GM23338 (cell line): ENCODE measurements at regions not wholly inside any gene's neighbourhood (a gene's known extent, or its start where the extent isn't known, plus 50 kb on each side); places are given as distances from the start of the nearest gene placed in this dataset.

Experiments used
- ATAC-seq: fragments of 200-7000 bp; cut with Tn5 transposase; 3 replicates; pipeline ENCODE4 v1.9.1; 2020
- DNase-seq: peaks from one replicate; pipeline ENCODE4 v3.0.0-alpha.2; 2015; ENCODE audit warnings: low spot score
- H2AFZ ChIP-seq: fragments of 200-600 bp; sonication (generic); 2 replicates; pipeline ENCODE4 v1.8.0; 2016; ENCODE audit warnings: antibody characterized with exemption, mild to moderate bottlenecking, moderate library complexity
- H3F3A ChIP-seq: fragments of 200-600 bp; sonication (generic); replicated peaks from 2 replicates; pipeline ENCODE4 v1.8.0; 2017; ENCODE audit warnings: antibody characterized with exemption, mixed run types, low read depth
- H3K27ac ChIP-seq: fragments of 200-600 bp; sonication (generic); 2 replicates; pipeline ENCODE4 v1.6.1; 2016; ENCODE audit warnings: low read depth
- H3K27me3 ChIP-seq: fragments of 200-600 bp; sonication (generic); 2 replicates; pipeline ENCODE4 v1.8.0; 2016; ENCODE audit warnings: mild to moderate bottlenecking, mixed run types, moderate library complexity; ENCODE audit not compliant: insufficient read depth
- H3K36me3 ChIP-seq: fragments of 200-600 bp; sonication (generic); 2 replicates; pipeline ENCODE4 v1.8.0; 2016; ENCODE audit warnings: mild to moderate bottlenecking; ENCODE audit not compliant: insufficient read depth
- H3K4me1 ChIP-seq: fragments of 200-600 bp; sonication (generic); 2 replicates; pipeline ENCODE4 v1.8.0; 2016; ENCODE audit warnings: mild to moderate bottlenecking, moderate library complexity; ENCODE audit not compliant: insufficient read depth
- H3K4me2 ChIP-seq: fragments of 200-600 bp; sonication (generic); 2 replicates; pipeline ENCODE4 v1.7.1; 2017; ENCODE audit warnings: mixed run types
- H3K4me3 ChIP-seq: fragments of 200-600 bp; sonication (generic); 2 replicates; pipeline ENCODE4 v1.6.1; 2016; ENCODE audit warnings: mixed run types
- H3K79me2 ChIP-seq: fragments of 200-600 bp; sonication (generic); replicated peaks from 2 replicates; pipeline ENCODE4 v1.8.0; 2017; ENCODE audit warnings: mild to moderate bottlenecking; ENCODE audit not compliant: insufficient read depth
- H3K9me2 ChIP-seq: fragments of 200-600 bp; sonication (generic); 2 replicates; pipeline ENCODE4 v1.8.0; 2017; ENCODE audit not compliant: insufficient read depth
- H4K20me1 ChIP-seq: fragments of 200-600 bp; sonication (generic); replicated peaks from 2 replicates; pipeline ENCODE4 v1.8.0; 2017; ENCODE audit warnings: mild to moderate bottlenecking; ENCODE audit not compliant: insufficient read depth
- H3K27ac Mint-ChIP-seq: 2 replicates; pipeline ENCODE4 v1.8.0; 2020; ENCODE audit warnings: inconsistent platforms, mild to moderate bottlenecking, moderate library complexity, mixed read lengths
- H3K27me3 Mint-ChIP-seq: 3 replicates; pipeline ENCODE4 v1.8.0; 2022; ENCODE audit warnings: low read depth, mild to moderate bottlenecking, moderate library complexity, mixed read lengths, inconsistent platforms; ENCODE audit not compliant: insufficient read depth, poor library complexity
- H3K36me3 Mint-ChIP-seq: 3 replicates; pipeline ENCODE4 v1.8.0; 2021; ENCODE audit warnings: low read depth, mild to moderate bottlenecking, inconsistent platforms, moderate library complexity, mixed read lengths
- H3K4me1 Mint-ChIP-seq: 3 replicates; pipeline ENCODE4 v1.8.0; 2020; ENCODE audit warnings: mild to moderate bottlenecking, inconsistent platforms, mixed read lengths
- H3K4me3 Mint-ChIP-seq: 3 replicates; pipeline ENCODE4 v1.8.0; 2021; ENCODE audit warnings: moderate library complexity, mild to moderate bottlenecking, inconsistent platforms, mixed read lengths
- H3K9me3 Mint-ChIP-seq: 3 replicates; pipeline ENCODE4 v1.8.0; 2020; ENCODE audit warnings: moderate library complexity, mild to moderate bottlenecking, inconsistent platforms, mixed read lengths
- EZH2phosphoT487 ChIP-seq: fragments of 200-600 bp; sonication (generic); IDR thresholded peaks from one replicate; pipeline ENCODE4 v1.8.1; 2018; ENCODE audit warnings: antibody characterized with exemption; ENCODE audit not compliant: unreplicated experiment
- POLR2AphosphoS5 ChIP-seq: IDR thresholded peaks from 2 replicates; pipeline ENCODE4 v1.6.1; 2016; ENCODE audit warnings: antibody characterized with exemption, low read depth
- STAT1 ChIP-seq: IDR thresholded peaks from one replicate; pipeline ENCODE4 v1.6.1; 2016; ENCODE audit warnings: antibody characterized with exemption; ENCODE audit not compliant: unreplicated experiment
- TF ChIP-seq, protein P1 (sequence below): IDR thresholded peaks from 2 replicates; pipeline ENCODE4 v1.6.1; 2016; ENCODE audit warnings: antibody characterized with exemption
- TF ChIP-seq, protein P2 (sequence below): fragments of 250-450 bp; sonication (Bioruptor Pico); IDR thresholded peaks from 2 replicates; pipeline ENCODE4 v1.5.0; 2020; ENCODE audit warnings: mild to moderate bottlenecking, moderate library complexity

DNA sequence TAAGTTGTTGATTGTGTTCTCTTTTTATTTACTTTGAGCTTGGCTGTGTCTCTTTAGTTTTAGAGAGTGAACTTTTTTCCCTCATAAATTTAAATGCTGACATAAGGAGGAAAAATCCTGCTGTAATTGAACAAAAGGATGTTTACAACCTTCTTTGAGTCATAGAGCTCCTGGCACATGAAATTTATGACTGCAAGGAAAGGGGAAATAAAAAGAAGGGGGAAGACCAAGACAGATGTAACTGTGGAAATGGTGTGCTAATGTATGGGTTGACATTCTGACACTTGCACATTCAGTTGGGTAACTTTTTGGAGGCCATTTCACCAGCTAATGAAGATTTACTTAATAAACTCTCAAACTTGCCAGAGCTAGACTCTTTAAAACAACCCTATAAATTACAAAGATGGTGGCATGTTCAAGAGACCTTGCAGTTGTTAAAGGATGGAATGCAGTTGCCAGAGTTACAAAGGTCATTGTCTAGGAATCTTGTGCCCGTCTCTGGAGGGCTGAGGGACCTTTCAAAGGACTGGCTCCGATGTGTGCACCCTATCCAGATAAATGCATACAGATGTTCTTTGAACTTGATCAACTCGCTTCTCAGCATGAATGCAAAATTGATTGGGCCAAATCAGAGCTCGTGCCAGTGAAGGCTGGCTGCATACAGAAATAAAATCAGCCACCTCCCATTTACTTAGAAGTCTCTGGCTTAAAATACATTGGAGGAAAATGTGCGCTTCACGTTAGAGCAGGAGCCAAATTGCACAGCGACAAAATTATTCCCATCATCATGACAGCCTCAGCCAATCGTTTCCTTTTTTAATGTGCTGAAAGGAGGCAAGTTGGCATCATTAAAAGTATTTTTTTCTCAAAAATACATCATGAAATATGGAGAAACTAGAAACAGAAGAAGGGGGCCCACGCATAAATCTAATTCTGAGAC lies 289.0 kb upstream of the XYLT1 start:
- ATAC-seq (no peak), DNase-seq (no peak)
- no peaks in the 10 kb centered on the region for H3K27me3 ChIP-seq
- Mint-ChIP-seq H3K4me1 (peaks cover 27% of the 10 kb centered on the region), H3K36me3 (peaks cover 7% of the 10 kb centered on the region; the same call in 1 of the 3 replicates), H3K27ac (no peak overlapping the region), H3K4me3 (no peak overlapping the region), H3K27me3 (peaks cover 2% of the 10 kb centered on the region), H3K9me3 (no peaks in the 10 kb centered on the region)
- no peak overlapping the region for H3K4me3 ChIP-seq
- no peaks in the 10 kb centered on the region for H3K9me2 ChIP-seq
- TF ChIP-seq EZH2phosphoT487 = no peak
- TF ChIP-seq POLR2AphosphoS5 = no peak
- TF ChIP-seq, protein P1, sequence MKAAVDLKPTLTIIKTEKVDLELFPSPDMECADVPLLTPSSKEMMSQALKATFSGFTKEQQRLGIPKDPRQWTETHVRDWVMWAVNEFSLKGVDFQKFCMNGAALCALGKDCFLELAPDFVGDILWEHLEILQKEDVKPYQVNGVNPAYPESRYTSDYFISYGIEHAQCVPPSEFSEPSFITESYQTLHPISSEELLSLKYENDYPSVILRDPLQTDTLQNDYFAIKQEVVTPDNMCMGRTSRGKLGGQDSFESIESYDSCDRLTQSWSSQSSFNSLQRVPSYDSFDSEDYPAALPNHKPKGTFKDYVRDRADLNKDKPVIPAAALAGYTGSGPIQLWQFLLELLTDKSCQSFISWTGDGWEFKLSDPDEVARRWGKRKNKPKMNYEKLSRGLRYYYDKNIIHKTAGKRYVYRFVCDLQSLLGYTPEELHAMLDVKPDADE = no peak
- no peaks in the 10 kb centered on the region for H3K79me2 ChIP-seq
- H2AFZ ChIP-seq = no peak overlapping the region
- H3K27ac ChIP-seq = no peak overlapping the region
- no peaks in the 10 kb centered on the region for H3F3A ChIP-seq
- H4K20me1 ChIP-seq = no peaks in the 10 kb centered on the region
- no peak overlapping the region for H3K4me2 ChIP-seq
- peaks cover 10% of the 10 kb centered on the region; the same call in 1 of the 2 replicates for H3K4me1 ChIP-seq
- H3K36me3 ChIP-seq = no peaks in the 10 kb centered on the region

DNA sequence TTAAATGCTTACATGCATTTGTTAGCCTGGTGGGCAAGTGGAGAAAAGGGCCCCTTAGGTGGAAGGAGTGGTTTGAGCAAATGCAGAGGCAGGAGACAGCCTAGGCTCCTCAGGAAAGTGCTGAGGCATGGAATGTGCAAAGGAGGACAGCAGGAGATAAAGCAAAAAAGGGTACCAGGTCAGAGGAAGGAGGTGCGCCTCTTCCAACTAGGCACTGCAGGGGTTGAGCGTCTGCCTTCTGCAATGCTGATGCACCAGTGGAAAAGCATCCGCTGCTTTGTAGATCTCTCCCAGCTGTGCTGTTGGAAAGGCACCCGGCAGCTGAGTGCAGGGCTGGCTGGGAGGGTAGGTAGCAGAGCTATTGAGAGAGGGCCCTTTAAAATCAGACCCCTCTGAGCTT lies 287.0 kb upstream of the XYLT1 start:
- no peak for TF ChIP-seq STAT1
- TF ChIP-seq, protein P2, sequence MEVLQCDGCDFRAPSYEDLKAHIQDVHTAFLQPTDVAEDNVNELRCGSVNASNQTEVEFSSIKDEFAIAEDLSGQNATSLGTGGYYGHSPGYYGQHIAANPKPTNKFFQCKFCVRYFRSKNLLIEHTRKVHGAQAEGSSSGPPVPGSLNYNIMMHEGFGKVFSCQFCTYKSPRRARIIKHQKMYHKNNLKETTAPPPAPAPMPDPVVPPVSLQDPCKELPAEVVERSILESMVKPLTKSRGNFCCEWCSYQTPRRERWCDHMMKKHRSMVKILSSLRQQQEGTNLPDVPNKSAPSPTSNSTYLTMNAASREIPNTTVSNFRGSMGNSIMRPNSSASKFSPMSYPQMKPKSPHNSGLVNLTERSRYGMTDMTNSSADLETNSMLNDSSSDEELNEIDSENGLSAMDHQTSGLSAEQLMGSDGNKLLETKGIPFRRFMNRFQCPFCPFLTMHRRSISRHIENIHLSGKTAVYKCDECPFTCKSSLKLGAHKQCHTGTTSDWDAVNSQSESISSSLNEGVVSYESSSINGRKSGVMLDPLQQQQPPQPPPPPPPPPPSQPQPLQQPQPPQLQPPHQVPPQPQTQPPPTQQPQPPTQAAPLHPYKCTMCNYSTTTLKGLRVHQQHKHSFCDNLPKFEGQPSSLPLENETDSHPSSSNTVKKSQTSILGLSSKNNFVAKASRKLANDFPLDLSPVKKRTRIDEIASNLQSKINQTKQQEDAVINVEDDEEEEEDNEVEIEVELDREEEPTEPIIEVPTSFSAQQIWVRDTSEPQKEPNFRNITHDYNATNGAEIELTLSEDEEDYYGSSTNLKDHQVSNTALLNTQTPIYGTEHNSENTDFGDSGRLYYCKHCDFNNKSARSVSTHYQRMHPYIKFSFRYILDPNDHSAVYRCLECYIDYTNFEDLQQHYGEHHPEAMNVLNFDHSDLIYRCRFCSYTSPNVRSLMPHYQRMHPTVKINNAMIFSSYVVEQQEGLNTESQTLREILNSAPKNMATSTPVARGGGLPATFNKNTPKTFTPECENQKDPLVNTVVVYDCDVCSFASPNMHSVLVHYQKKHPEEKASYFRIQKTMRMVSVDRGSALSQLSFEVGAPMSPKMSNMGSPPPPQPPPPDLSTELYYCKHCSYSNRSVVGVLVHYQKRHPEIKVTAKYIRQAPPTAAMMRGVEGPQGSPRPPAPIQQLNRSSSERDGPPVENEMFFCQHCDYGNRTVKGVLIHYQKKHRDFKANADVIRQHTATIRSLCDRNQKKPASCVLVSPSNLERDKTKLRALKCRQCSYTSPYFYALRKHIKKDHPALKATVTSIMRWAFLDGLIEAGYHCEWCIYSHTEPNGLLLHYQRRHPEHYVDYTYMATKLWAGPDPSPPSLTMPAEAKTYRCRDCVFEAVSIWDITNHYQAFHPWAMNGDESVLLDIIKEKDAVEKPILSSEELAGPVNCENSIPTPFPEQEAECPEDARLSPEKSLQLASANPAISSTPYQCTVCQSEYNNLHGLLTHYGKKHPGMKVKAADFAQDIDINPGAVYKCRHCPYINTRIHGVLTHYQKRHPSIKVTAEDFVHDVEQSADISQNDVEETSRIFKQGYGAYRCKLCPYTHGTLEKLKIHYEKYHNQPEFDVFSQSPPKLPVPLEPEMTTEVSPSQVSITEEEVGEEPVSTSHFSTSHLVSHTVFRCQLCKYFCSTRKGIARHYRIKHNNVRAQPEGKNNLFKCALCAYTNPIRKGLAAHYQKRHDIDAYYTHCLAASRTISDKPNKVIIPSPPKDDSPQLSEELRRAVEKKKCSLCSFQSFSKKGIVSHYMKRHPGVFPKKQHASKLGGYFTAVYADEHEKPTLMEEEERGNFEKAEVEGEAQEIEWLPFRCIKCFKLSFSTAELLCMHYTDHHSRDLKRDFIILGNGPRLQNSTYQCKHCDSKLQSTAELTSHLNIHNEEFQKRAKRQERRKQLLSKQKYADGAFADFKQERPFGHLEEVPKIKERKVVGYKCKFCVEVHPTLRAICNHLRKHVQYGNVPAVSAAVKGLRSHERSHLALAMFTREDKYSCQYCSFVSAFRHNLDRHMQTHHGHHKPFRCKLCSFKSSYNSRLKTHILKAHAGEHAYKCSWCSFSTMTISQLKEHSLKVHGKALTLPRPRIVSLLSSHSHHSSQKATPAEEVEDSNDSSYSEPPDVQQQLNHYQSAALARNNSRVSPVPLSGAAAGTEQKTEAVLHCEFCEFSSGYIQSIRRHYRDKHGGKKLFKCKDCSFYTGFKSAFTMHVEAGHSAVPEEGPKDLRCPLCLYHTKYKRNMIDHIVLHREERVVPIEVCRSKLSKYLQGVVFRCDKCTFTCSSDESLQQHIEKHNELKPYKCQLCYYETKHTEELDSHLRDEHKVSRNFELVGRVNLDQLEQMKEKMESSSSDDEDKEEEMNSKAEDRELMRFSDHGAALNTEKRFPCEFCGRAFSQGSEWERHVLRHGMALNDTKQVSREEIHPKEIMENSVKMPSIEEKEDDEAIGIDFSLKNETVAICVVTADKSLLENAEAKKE (CRISPR knock-in tag) = peak; percentile 94
- peak overlapping the region; percentile 38; the same call in 1 of the 2 replicates for H3K27ac Mint-ChIP-seq
- Histone ChIP-seq H3F3A (no peaks in the 10 kb centered on the region), H2AFZ (peak overlapping the region; percentile 35; the same call in 1 of the 2 replicates), H3K4me3 (no peak overlapping the region), H3K36me3 (no peaks in the 10 kb centered on the region), H3K27me3 (no peaks in the 10 kb centered on the region), H3K79me2 (no peaks in the 10 kb centered on the region), H3K4me2 (no peak overlapping the region), H4K20me1 (no peaks in the 10 kb centered on the region), H3K9me2 (no peaks in the 10 kb centered on the region), H3K27ac (0 out of 2 replicates have a peak overlapping the region, but pooled peaks have one; percentile 41), H3K4me1 (peaks cover 10% of the 10 kb centered on the region; the same call in 1 of the 2 replicates)
- peaks cover 2% of the 10 kb centered on the region for H3K27me3 Mint-ChIP-seq
- H3K4me3 Mint-ChIP-seq = no peak overlapping the region; the same call in 2 of the 3 replicates
- peaks cover 7% of the 10 kb centered on the region; the same call in 1 of the 3 replicates for H3K36me3 Mint-ChIP-seq
- peaks cover 27% of the 10 kb centered on the region for H3K4me1 Mint-ChIP-seq
- no peaks in the 10 kb centered on the region for H3K9me3 Mint-ChIP-seq
- ATAC-seq (peak; percentile 96), DNase-seq (peak; percentile 59)
